Breast epithelium (tissue), 3 donors: ENCODE measurements at regions not wholly inside any gene's neighbourhood (a gene's known extent, or its start where the extent isn't known, plus 50 kb on each side); places are given as distances from the start of the nearest gene placed in this dataset.

Source experiments
- POLR2A ChIP-seq: fragments of 450-650 bp; IDR thresholded peaks from one replicate; pipeline ENCODE4 v1.6.1; 2016; ENCODE audit warnings: antibody characterized with exemption, mild to moderate bottlenecking, moderate library complexity
- POLR2AphosphoS5 ChIP-seq, 3 donors: sonication (generic); formaldehyde crosslinking; IDR thresholded peaks; one replicate each; pipeline ENCODE4 v1.6.1; 2017; ENCODE audit warnings: antibody characterized with exemption in 3 of 3
- TF ChIP-seq, protein P1 (sequence below), 3 donors: fragments of 450-650 bp; IDR thresholded peaks; one replicate each; pipeline ENCODE4 v1.5.1; 2016 to 2017; ENCODE audit warnings: antibody characterized with exemption in 3 of 3, mild to moderate bottlenecking in 3 of 3, moderate library complexity in 3 of 3

DNA sequence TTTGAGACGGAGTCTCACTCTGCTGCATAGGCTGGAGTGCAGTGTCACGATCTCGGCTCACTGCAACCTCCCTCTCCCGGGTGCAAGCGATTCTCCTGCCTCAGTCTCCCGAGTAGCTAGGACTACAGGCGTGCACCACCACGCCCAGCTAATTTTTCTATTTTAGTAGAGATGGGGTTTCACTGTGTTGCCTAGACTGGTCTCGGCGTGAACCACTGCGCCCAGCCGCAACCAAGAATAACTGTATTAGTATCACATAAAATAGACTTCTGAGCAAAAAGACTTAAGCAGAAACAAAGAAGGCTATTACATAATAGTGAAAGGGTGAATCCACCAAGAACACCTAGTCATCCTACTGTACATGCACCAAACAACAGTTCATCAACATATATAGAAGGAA, 67.6 kb upstream of the TFEC start:
- no peak for TF ChIP-seq POLR2A
- TF ChIP-seq POLR2AphosphoS5 (IDR thresholded peaks at IDR 0.05), result no peak
- TF ChIP-seq, protein P1, sequence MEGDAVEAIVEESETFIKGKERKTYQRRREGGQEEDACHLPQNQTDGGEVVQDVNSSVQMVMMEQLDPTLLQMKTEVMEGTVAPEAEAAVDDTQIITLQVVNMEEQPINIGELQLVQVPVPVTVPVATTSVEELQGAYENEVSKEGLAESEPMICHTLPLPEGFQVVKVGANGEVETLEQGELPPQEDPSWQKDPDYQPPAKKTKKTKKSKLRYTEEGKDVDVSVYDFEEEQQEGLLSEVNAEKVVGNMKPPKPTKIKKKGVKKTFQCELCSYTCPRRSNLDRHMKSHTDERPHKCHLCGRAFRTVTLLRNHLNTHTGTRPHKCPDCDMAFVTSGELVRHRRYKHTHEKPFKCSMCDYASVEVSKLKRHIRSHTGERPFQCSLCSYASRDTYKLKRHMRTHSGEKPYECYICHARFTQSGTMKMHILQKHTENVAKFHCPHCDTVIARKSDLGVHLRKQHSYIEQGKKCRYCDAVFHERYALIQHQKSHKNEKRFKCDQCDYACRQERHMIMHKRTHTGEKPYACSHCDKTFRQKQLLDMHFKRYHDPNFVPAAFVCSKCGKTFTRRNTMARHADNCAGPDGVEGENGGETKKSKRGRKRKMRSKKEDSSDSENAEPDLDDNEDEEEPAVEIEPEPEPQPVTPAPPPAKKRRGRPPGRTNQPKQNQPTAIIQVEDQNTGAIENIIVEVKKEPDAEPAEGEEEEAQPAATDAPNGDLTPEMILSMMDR (IDR thresholded peaks at IDR 0.05), result no peak
